ENCODE measurements at regions not wholly inside any gene's neighbourhood (a gene's known extent, or its start where the extent isn't known, plus 50 kb on each side); places are given as distances from the start of the nearest gene placed in this dataset.

DNA sequence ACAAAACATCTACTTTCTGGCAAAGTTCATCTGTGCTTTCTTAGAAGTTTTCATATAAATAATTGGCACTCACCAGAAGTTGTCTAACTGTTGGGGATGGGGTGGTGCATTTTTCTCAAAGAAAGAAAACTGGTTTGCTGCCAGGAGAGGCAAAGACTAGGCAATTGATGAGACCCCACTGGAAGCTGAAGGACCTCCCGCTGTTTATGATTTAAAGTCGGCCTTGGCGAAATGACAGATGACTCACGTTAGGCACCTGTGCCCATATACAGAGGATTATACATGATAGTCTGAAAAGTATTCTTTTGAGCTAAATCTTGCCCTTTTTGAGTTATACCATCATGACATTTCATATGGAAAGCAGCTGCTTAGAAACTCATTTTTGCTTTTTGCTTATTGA is 193.0 kb upstream of the ZFHX3 start:
- Histone ChIP-seq H2AFZ (ENCODE audit: low read depth) (no peak overlapping the region), H3K79me2 (ENCODE audit: insufficient read depth) (no peaks in the 10 kb centered on the region), H3K27me3 (ENCODE audit: insufficient read depth) (no peaks in the 10 kb centered on the region; the same call in 1 of the 2 replicates), H3K4me1 (ENCODE audit: control insufficient read depth in 1 of 2, insufficient read depth in 2 of 2, low read depth in 1 of 2, low read length in 1 of 2) (no peaks in the 10 kb centered on the region), H3K36me3 (replicated peaks in 1 of 2; ENCODE audit: control insufficient read depth in 1 of 2, insufficient read depth in 2 of 2, low read length in 1 of 2) (no peaks in the 10 kb centered on the region), H3K27ac (ENCODE audit: low read depth in 2 of 2, low read length in 1 of 2) (no peak overlapping the region), H3K4me3 (ENCODE audit: low read depth in 2 of 2, low read length in 1 of 2) (no peak overlapping the region), H3K9me2 (no peaks in the 10 kb centered on the region), H3F3A (replicated peaks; ENCODE audit: insufficient read depth) (no peaks in the 10 kb centered on the region), H3K4me2 (no peak overlapping the region), H4K20me1 (ENCODE audit: insufficient read depth) (no peaks in the 10 kb centered on the region), H3K9ac (no peak overlapping the region), H3K9me3 (no peaks in the 10 kb centered on the region)
- DNase-seq = no peak
- ChIA-PET CTCF (no interaction called here), POLR2A (no interaction called here)
- TF ChIP-seq REST (IDR thresholded peaks at IDR 0.05; ENCODE audit: low read depth, low read length) = no peak
- TF ChIP-seq RCOR1 (IDR thresholded peaks at IDR 0.05; ENCODE audit: low read length) = no peak
- no peak for TF ChIP-seq ELF1 (IDR thresholded peaks at IDR 0.05)
- TF ChIP-seq JUND (IDR thresholded peaks at IDR 0.05) = no peak
- no peak for TF ChIP-seq EP300 (IDR thresholded peaks at IDR 0.05; ENCODE audit: borderline replicate concordance in 1 of 2, low read depth in 1 of 2, low read length in 1 of 2)
- TF ChIP-seq MAX (IDR thresholded peaks at IDR 0.05; ENCODE audit: low read depth) = no peak
- TF ChIP-seq EZH2phosphoT487 (IDR thresholded peaks at IDR 0.05; ENCODE audit: borderline replicate concordance, low read depth) = no peak
- 65% methylated on average over 4 of the region's 4 CpGs for WGBS (ENCODE audit: low lambda C conversion rate)

DNA sequence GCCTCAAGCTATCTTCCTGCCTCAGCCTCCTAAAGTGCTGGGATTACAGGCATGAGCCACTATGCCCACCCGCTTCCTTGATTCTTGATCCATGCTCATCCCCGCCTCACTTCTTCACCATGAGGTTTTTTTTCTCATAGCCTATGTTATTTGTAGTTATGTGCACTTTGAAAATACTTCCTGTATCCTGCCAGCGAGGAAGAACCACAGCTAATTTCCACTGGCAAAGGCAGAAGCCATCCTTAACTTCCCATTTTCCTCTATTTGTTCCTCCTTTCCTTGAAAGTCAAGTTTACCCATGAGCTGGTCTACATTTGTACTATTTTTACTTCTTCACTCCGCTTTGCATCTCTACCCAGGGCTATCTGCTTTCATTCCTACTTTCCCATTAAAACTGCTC is 189.7 kb upstream of the ZFHX3 start:
- CTCF ChIA-PET = interaction anchor here (0.9 to 1.2 kb wide), 2 partner anchors 484 to 1038 kb away, joined by 3 read pairs; no protein-coding TSS in a partner anchor
- Histone ChIP-seq H4K20me1 (ENCODE audit: insufficient read depth) (no peaks in the 10 kb centered on the region), H3K4me2 (no peak overlapping the region), H3K27me3 (ENCODE audit: insufficient read depth) (no peaks in the 10 kb centered on the region; the same call in 1 of the 2 replicates), H3F3A (replicated peaks; ENCODE audit: insufficient read depth) (no peaks in the 10 kb centered on the region), H3K9ac (no peak overlapping the region), H3K79me2 (ENCODE audit: insufficient read depth) (no peaks in the 10 kb centered on the region), H3K9me3 (no peaks in the 10 kb centered on the region), H3K4me1 (ENCODE audit: control insufficient read depth in 1 of 2, insufficient read depth in 2 of 2, low read depth in 1 of 2, low read length in 1 of 2) (peaks cover 5 to 9% of the 10 kb centered on the region in 2 experiments; a peak in 2 of 4 replicates), H2AFZ (ENCODE audit: low read depth) (no peak overlapping the region), H3K9me2 (no peaks in the 10 kb centered on the region), H3K27ac (ENCODE audit: low read depth in 2 of 2, low read length in 1 of 2) (no peak overlapping the region), H3K4me3 (ENCODE audit: low read depth in 2 of 2, low read length in 1 of 2) (no peak overlapping the region), H3K36me3 (replicated peaks in 1 of 2; ENCODE audit: control insufficient read depth in 1 of 2, insufficient read depth in 2 of 2, low read length in 1 of 2) (no peaks in the 10 kb centered on the region)
- DNase-seq = no peak
- TF ChIP-seq GATA2 (CRISPR knock-in tag; IDR thresholded peaks at IDR 0.05) (no peak), PBX3 (IDR thresholded peaks at IDR 0.05) (no peak), MXI1 (IDR thresholded peaks at IDR 0.05; ENCODE audit: low read depth, low read length) (no peak), MAX (IDR thresholded peaks at IDR 0.05; ENCODE audit: low read depth) (no peak)
- whole genome bisulfite sequencing (ENCODE audit: low lambda C conversion rate) = 72% methylated on average over 4 of the region's 4 CpGs
- POLR2A ChIA-PET = no interaction called here

Measured in SK-N-SH (cell line).